ENCODE measurements at regions not wholly inside any gene's neighbourhood (a gene's known extent, or its start where the extent isn't known, plus 50 kb on each side); places are given as distances from the start of the nearest gene placed in this dataset.

GRCh38 chr2:128791985-128792320, 473.3 kb upstream of the HS6ST1 start:
- intact Hi-C loops (cut with DNase I), result no loop called here
- no peaks in the 10 kb centered on the region for H3K9me3 ChIP-seq
- WGBS, result 79% methylated on average over 7 of the region's 7 CpGs
- no peak for TF ChIP-seq CTCF (IDR thresholded peaks at IDR 0.05)
- TF ChIP-seq POLR2A (IDR thresholded peaks at IDR 0.05), result no peak
- TF ChIP-seq POLR2AphosphoS5 (IDR thresholded peaks at IDR 0.05), result no peak
- no peaks in the 10 kb centered on the region for H3K27me3 ChIP-seq (replicated peaks; ENCODE audit: insufficient read depth)
- no peaks in the 10 kb centered on the region for H3K4me1 ChIP-seq (replicated peaks)
- no peak for DNase-seq (ENCODE audit: low spot score)
- H3K27ac ChIP-seq, result no peak overlapping the region
- no peak overlapping the region for H3K4me3 ChIP-seq
- H3K36me3 ChIP-seq, result no peaks in the 10 kb centered on the region

- no peaks in the 10 kb centered on the region for H3K4me1 ChIP-seq (replicated peaks)
- H3K27ac ChIP-seq, result no peak overlapping the region
- no peak overlapping the region for H3K4me3 ChIP-seq
- WGBS, result 88% methylated on average over 7 of the region's 7 CpGs
- DNase-seq (ENCODE audit: low spot score), result no peak
- no peaks in the 10 kb centered on the region for H3K36me3 ChIP-seq
- TF ChIP-seq POLR2AphosphoS5 (IDR thresholded peaks at IDR 0.05), result no peak
- TF ChIP-seq POLR2A (IDR thresholded peaks at IDR 0.05), result no peak
- no peak for TF ChIP-seq CTCF (IDR thresholded peaks at IDR 0.05)
- H3K9me3 ChIP-seq, result no peaks in the 10 kb centered on the region
- H3K27me3 ChIP-seq (replicated peaks; ENCODE audit: insufficient read depth), result no peaks in the 10 kb centered on the region
- intact Hi-C loops (cut with DNase I), result no loop called here
Observed at GRCh38 chr2:128792476-128793054, 473.9 kb upstream of the HS6ST1 start.

GRCh38 chr2:128793404-128793803, 474.7 kb upstream of the HS6ST1 start:
- Histone ChIP-seq H3K27me3 (replicated peaks; ENCODE audit: insufficient read depth) (no peaks in the 10 kb centered on the region), H3K27ac (no peak overlapping the region), H3K4me3 (no peak overlapping the region), H3K4me1 (replicated peaks) (no peaks in the 10 kb centered on the region), H3K36me3 (no peaks in the 10 kb centered on the region), H3K9me3 (no peaks in the 10 kb centered on the region)
- TF ChIP-seq POLR2A (IDR thresholded peaks at IDR 0.05), result no peak
- TF ChIP-seq CTCF (IDR thresholded peaks at IDR 0.05), result no peak
- TF ChIP-seq POLR2AphosphoS5 (IDR thresholded peaks at IDR 0.05), result no peak
- no peak for DNase-seq (ENCODE audit: low spot score)
- intact Hi-C loops (cut with DNase I), result no loop called here
- 75% methylated on average over 6 of the region's 6 CpGs for WGBS

GRCh38 chr2:128794285-128794684, 475.6 kb upstream of the HS6ST1 start:
- DNase-seq (ENCODE audit: low spot score), result no peak
- Histone ChIP-seq H3K4me3 (no peak overlapping the region), H3K36me3 (no peaks in the 10 kb centered on the region), H3K27me3 (replicated peaks; ENCODE audit: insufficient read depth) (no peaks in the 10 kb centered on the region), H3K9me3 (no peaks in the 10 kb centered on the region), H3K27ac (no peak overlapping the region), H3K4me1 (replicated peaks) (no peaks in the 10 kb centered on the region)
- intact Hi-C loops (cut with DNase I), result no loop called here
- no peak for TF ChIP-seq CTCF (IDR thresholded peaks at IDR 0.05)
- TF ChIP-seq POLR2AphosphoS5 (IDR thresholded peaks at IDR 0.05), result no peak
- TF ChIP-seq POLR2A (IDR thresholded peaks at IDR 0.05), result no peak
- WGBS, result 91% methylated on average over 6 of the region's 6 CpGs

- intact Hi-C loops (cut with DNase I), result no loop called here
- DNase-seq (ENCODE audit: low spot score), result no peak
- Histone ChIP-seq H3K9me3 (no peaks in the 10 kb centered on the region), H3K36me3 (no peaks in the 10 kb centered on the region), H3K4me3 (no peak overlapping the region), H3K4me1 (replicated peaks) (no peaks in the 10 kb centered on the region), H3K27ac (no peak overlapping the region), H3K27me3 (replicated peaks; ENCODE audit: insufficient read depth) (no peaks in the 10 kb centered on the region)
- TF ChIP-seq POLR2AphosphoS5 (IDR thresholded peaks at IDR 0.05) (no peak), POLR2A (IDR thresholded peaks at IDR 0.05) (no peak), CTCF (IDR thresholded peaks at IDR 0.05) (no peak)
- WGBS, result 71% methylated on average over 4 of the region's 4 CpGs
Observed at GRCh38 chr2:128796321-128796720, 477.7 kb upstream of the HS6ST1 start.

Measured in prostate gland (tissue), 2 donors.